Suprapubic skin (tissue), 4 donors: ENCODE measurements at regions not wholly inside any gene's neighbourhood (a gene's known extent, or its start where the extent isn't known, plus 50 kb on each side); places are given as distances from the start of the nearest gene placed in this dataset.

Experiments used
- CTCF ChIP-seq, 2 donors: fragments of 200-600 bp in 1 of 2; fragments of 450-650 bp in 1 of 2; sonication (generic) in 1 of 2; IDR thresholded peaks; one replicate each; pipeline ENCODE4 v1.5.1; 2016 to 2019; ENCODE audit warnings: antibody characterized with exemption in 2 of 2, mild to moderate bottlenecking in 1 of 2, moderate library complexity in 1 of 2
- EP300 ChIP-seq: sonication (generic); formaldehyde crosslinking; IDR thresholded peaks from one replicate; pipeline ENCODE4 v1.6.1; 2017; ENCODE audit warnings: antibody characterized with exemption
- POLR2A ChIP-seq, 2 donors: fragments of 450-650 bp; IDR thresholded peaks; one replicate each; pipeline ENCODE4 v1.6.1; 2017; ENCODE audit warnings: antibody characterized with exemption in 2 of 2, mild to moderate bottlenecking in 2 of 2, moderate library complexity in 2 of 2
- POLR2AphosphoS5 ChIP-seq, 3 donors: sonication (generic); formaldehyde crosslinking; IDR thresholded peaks; one replicate each; pipeline ENCODE4 v1.6.1; 2017; ENCODE audit warnings: antibody characterized with exemption in 3 of 3

DNA sequence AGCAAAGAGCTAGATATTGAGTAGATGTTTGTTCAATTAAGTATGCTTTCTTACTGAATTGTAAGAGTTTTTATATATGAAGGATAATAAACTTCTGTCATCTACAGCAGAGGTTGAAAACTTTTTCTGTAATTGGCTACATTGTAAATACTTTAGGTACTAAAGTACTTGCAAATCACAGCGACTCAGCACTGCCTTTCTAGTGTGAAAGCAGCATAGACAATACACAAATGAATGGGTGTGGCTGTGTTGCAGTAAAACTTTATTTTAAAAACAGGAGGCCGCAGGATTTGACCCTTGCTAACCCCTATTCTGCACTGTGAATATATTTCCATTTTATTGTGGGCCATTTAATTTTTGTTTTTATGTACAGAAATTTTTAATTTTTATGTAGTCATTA is 104.3 kb upstream of the TMC3 start:
- TF ChIP-seq CTCF (IDR thresholded peaks at IDR 0.05) (no peak), POLR2A (IDR thresholded peaks at IDR 0.05) (no peak), POLR2AphosphoS5 (IDR thresholded peaks at IDR 0.05) (no peak), EP300 (no peak)
